ENCODE measurements at regions not wholly inside any gene's neighbourhood (a gene's known extent, or its start where the extent isn't known, plus 50 kb on each side); places are given as distances from the start of the nearest gene placed in this dataset.

DNA sequence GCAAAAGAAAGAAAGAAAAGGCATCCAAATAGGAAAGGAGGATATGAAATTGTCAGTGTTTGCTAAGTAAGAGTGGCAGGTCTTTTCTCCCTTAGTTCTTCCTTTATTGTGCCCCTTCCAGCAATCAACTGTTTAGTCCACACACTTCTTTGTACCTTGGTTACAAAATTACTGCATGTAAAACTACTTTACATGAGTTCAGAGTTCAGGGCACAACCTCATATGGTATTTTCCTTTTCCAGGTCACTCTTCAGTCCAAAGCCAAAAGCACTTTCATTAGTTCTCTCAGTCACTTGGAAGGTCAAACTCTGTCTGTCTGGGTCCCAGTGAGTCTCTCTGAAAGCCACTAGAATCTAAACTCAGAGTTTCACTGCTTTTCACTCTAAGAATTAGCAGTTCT is 122.5 kb upstream of the SRD5A2 start:
- H3K23ac ChIP-seq (ENCODE audit: low read depth, low read length, poor library complexity) = no peak overlapping the region
- peaks cover 0 to 5% of the 10 kb centered on the region in 2 donors for H3K9me3 ChIP-seq (replicated peaks in 1 of 2; ENCODE audit: control insufficient read depth in 2 of 2, insufficient read depth in 1 of 2, low read depth in 1 of 2, low read length in 2 of 2)
- H3K4me1 ChIP-seq (ENCODE audit: control insufficient read depth in 2 of 2, insufficient read depth in 1 of 2, low read depth in 1 of 2, low read length in 2 of 2) = no peaks in the 10 kb centered on the region
- H3K4me2 ChIP-seq (ENCODE audit: insufficient read depth, low read length, poor library complexity, severe bottlenecking) = no peak overlapping the region
- no peak overlapping the region for H2BK15ac ChIP-seq (ENCODE audit: low read length)
- H3K27ac ChIP-seq (replicated peaks; ENCODE audit: low read length) = no peak overlapping the region
- H4K8ac ChIP-seq (ENCODE audit: low read depth, low read length) = no peak overlapping the region
- no peak overlapping the region for H3K4ac ChIP-seq (ENCODE audit: low read length)
- no peak overlapping the region for H2AFZ ChIP-seq (ENCODE audit: low read length)
- H4K91ac ChIP-seq (ENCODE audit: low read depth, low read length, poor library complexity) = no peak overlapping the region
- no peak overlapping the region for H2BK12ac ChIP-seq (ENCODE audit: low read length)
- H3K9ac ChIP-seq (ENCODE audit: low read depth, low read length, poor library complexity) = no peak overlapping the region
- no peak overlapping the region for H3K18ac ChIP-seq (ENCODE audit: low read length)
- H2AK5ac ChIP-seq (ENCODE audit: low read depth, low read length) = no peak overlapping the region
- no peaks in the 10 kb centered on the region for H3K79me1 ChIP-seq (ENCODE audit: low read depth, low read length)
- H2BK120ac ChIP-seq (ENCODE audit: low read depth, low read length) = no peak overlapping the region
- no peak overlapping the region for H3K14ac ChIP-seq (ENCODE audit: low read length)
- H3K4me3 ChIP-seq (ENCODE audit: low read length in 2 of 2) = no peak overlapping the region
- DNase-seq (ENCODE audit: low spot score) = no peak
- H2BK5ac ChIP-seq (ENCODE audit: low read length) = no peak overlapping the region
- H3K27me3 ChIP-seq (ENCODE audit: control insufficient read depth in 3 of 3, insufficient read depth in 3 of 3, low read depth in 1 of 3, low read length in 3 of 3) = no peaks in the 10 kb centered on the region
- no peaks in the 10 kb centered on the region for H3K36me3 ChIP-seq (replicated peaks in 1 of 2; ENCODE audit: control insufficient read depth in 2 of 2, insufficient read depth in 2 of 2, low read length in 2 of 2)

DNA sequence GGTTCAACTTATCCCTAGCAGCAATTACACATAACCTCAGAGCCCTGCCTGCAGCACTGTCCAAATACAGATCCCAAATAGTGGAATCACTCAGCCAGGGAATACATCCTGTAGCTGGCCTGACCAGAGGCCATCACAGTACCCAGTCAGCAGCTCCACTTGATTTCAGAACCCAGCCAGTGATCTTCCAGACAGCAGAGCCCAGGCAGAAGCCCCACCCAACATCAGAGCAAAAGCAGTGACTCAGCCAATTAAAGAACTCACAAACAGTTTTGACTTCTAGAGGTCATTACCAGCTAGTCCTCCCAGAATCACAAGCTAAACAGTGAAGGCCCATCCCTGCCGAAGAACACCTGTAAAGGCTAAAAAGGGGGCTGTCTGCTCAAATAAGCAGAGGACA is 118.0 kb upstream of the SRD5A2 start:
- H3K79me1 ChIP-seq (ENCODE audit: low read depth, low read length) = no peaks in the 10 kb centered on the region
- H3K14ac ChIP-seq (ENCODE audit: low read length) = no peak overlapping the region
- H2AK5ac ChIP-seq (ENCODE audit: low read depth, low read length) = no peak overlapping the region
- H3K9ac ChIP-seq (ENCODE audit: low read depth, low read length, poor library complexity) = no peak overlapping the region
- no peak overlapping the region for H4K8ac ChIP-seq (ENCODE audit: low read depth, low read length)
- no peak overlapping the region for H3K4me3 ChIP-seq (ENCODE audit: low read length in 2 of 2)
- no peak overlapping the region for H2BK5ac ChIP-seq (ENCODE audit: low read length)
- peaks cover 11 to 24% of the 10 kb centered on the region in 2 donors for H3K9me3 ChIP-seq (replicated peaks in 1 of 2; ENCODE audit: control insufficient read depth in 2 of 2, insufficient read depth in 1 of 2, low read depth in 1 of 2, low read length in 2 of 2)
- no peak overlapping the region for H3K23ac ChIP-seq (ENCODE audit: low read depth, low read length, poor library complexity)
- no peak overlapping the region for H2BK15ac ChIP-seq (ENCODE audit: low read length)
- no peaks in the 10 kb centered on the region for H3K36me3 ChIP-seq (replicated peaks in 1 of 2; ENCODE audit: control insufficient read depth in 2 of 2, insufficient read depth in 2 of 2, low read length in 2 of 2)
- no peak overlapping the region for H2BK12ac ChIP-seq (ENCODE audit: low read length)
- no peak overlapping the region for H3K4ac ChIP-seq (ENCODE audit: low read length)
- no peak for DNase-seq (ENCODE audit: low spot score)
- WGBS, 2 donors (ENCODE audit: extremely low coverage in 2 of 2, insufficient read length in 2 of 2, insufficient replicate concordance in 1 of 2) = no CpG with 5 or more reads among the region's 1 CpG
- no peaks in the 10 kb centered on the region for H3K27me3 ChIP-seq (ENCODE audit: control insufficient read depth in 3 of 3, insufficient read depth in 3 of 3, low read depth in 1 of 3, low read length in 3 of 3)
- H2BK120ac ChIP-seq (ENCODE audit: low read depth, low read length) = no peak overlapping the region
- H3K27ac ChIP-seq (replicated peaks; ENCODE audit: low read length) = no peak overlapping the region
- no peak overlapping the region for H3K4me2 ChIP-seq (ENCODE audit: insufficient read depth, low read length, poor library complexity, severe bottlenecking)
- no peak overlapping the region for H3K18ac ChIP-seq (ENCODE audit: low read length)
- no peak overlapping the region for H2AFZ ChIP-seq (ENCODE audit: low read length)
- H3K4me1 ChIP-seq (ENCODE audit: control insufficient read depth in 2 of 2, insufficient read depth in 1 of 2, low read depth in 1 of 2, low read length in 2 of 2) = no peaks in the 10 kb centered on the region
- no peak overlapping the region for H4K91ac ChIP-seq (ENCODE audit: low read depth, low read length, poor library complexity)

DNA sequence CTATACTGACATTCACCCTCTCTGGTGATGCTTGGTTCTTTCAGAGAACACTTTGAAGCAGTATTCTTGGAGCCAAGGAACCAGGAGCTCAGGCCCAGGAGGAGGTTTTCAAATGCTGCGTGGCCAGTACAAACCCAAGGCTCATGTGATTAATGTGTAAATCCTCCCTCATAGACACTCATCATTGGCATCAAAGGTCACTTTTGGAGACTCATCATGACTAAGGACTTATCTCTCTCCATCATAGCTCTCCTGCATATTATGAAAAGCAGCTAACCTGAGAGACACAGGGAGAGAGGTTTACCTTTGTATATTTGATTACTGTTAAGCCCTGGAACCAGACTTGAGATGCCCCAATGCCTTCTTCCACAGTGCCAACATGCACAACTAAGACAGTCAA is 115.3 kb upstream of the SRD5A2 start:
- no peak overlapping the region for H4K91ac ChIP-seq (ENCODE audit: low read depth, low read length, poor library complexity)
- H3K4me3 ChIP-seq (ENCODE audit: low read length in 2 of 2) = no peak overlapping the region
- H3K14ac ChIP-seq (ENCODE audit: low read length) = no peak overlapping the region
- no peaks in the 10 kb centered on the region for H3K27me3 ChIP-seq (ENCODE audit: control insufficient read depth in 3 of 3, insufficient read depth in 3 of 3, low read depth in 1 of 3, low read length in 3 of 3)
- no CpG with 5 or more reads among the region's 1 CpG for WGBS, 2 donors (ENCODE audit: extremely low coverage in 2 of 2, insufficient read length in 2 of 2, insufficient replicate concordance in 1 of 2)
- H4K8ac ChIP-seq (ENCODE audit: low read depth, low read length) = no peak overlapping the region
- no peak overlapping the region for H2BK15ac ChIP-seq (ENCODE audit: low read length)
- no peak overlapping the region for H3K9ac ChIP-seq (ENCODE audit: low read depth, low read length, poor library complexity)
- H2BK120ac ChIP-seq (ENCODE audit: low read depth, low read length) = no peak overlapping the region
- H3K36me3 ChIP-seq (replicated peaks in 1 of 2; ENCODE audit: control insufficient read depth in 2 of 2, insufficient read depth in 2 of 2, low read length in 2 of 2) = no peaks in the 10 kb centered on the region
- no peak overlapping the region for H3K23ac ChIP-seq (ENCODE audit: low read depth, low read length, poor library complexity)
- DNase-seq (ENCODE audit: low spot score) = no peak
- peaks cover 24 to 31% of the 10 kb centered on the region in 2 donors for H3K9me3 ChIP-seq (replicated peaks in 1 of 2; ENCODE audit: control insufficient read depth in 2 of 2, insufficient read depth in 1 of 2, low read depth in 1 of 2, low read length in 2 of 2)
- no peaks in the 10 kb centered on the region for H3K4me1 ChIP-seq (ENCODE audit: control insufficient read depth in 2 of 2, insufficient read depth in 1 of 2, low read depth in 1 of 2, low read length in 2 of 2)
- H2AFZ ChIP-seq (ENCODE audit: low read length) = no peak overlapping the region
- no peak overlapping the region for H3K18ac ChIP-seq (ENCODE audit: low read length)
- no peak overlapping the region for H3K27ac ChIP-seq (replicated peaks; ENCODE audit: low read length)
- H3K4me2 ChIP-seq (ENCODE audit: insufficient read depth, low read length, poor library complexity, severe bottlenecking) = no peak overlapping the region
- no peak overlapping the region for H2BK12ac ChIP-seq (ENCODE audit: low read length)
- no peak overlapping the region for H2BK5ac ChIP-seq (ENCODE audit: low read length)
- H2AK5ac ChIP-seq (ENCODE audit: low read depth, low read length) = no peak overlapping the region
- H3K79me1 ChIP-seq (ENCODE audit: low read depth, low read length) = no peaks in the 10 kb centered on the region
- H3K4ac ChIP-seq (ENCODE audit: low read length) = no peak overlapping the region

DNA sequence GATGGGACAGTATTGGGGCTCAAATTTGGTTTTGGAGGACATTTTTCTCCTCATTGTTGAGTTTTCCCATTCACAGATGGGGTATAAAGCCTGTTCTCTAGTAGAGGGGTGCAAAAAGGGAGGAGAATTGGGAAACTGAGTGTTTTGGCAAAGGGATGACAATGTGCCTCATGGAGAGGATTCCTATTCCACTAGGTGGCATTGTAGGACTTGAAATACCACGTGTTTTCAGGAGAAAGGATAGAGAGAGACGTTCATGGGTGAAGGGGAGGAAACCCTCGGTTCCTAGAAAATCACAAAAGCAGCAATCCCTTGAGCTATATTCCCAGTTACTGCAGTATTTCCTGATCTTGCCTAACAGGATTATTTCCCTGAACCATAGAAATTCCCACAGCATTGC is 113.7 kb upstream of the SRD5A2 start:
- Histone ChIP-seq H3K9me3 (replicated peaks in 1 of 2; ENCODE audit: control insufficient read depth in 2 of 2, insufficient read depth in 1 of 2, low read depth in 1 of 2, low read length in 2 of 2) (peaks cover 24 to 33% of the 10 kb centered on the region in 2 donors), H3K18ac (ENCODE audit: low read length) (no peak overlapping the region), H3K14ac (ENCODE audit: low read length) (no peak overlapping the region), H2BK5ac (ENCODE audit: low read length) (no peak overlapping the region), H2BK120ac (ENCODE audit: low read depth, low read length) (no peak overlapping the region), H4K91ac (ENCODE audit: low read depth, low read length, poor library complexity) (no peak overlapping the region), H3K4ac (ENCODE audit: low read length) (no peak overlapping the region), H2BK15ac (ENCODE audit: low read length) (no peak overlapping the region), H3K23ac (ENCODE audit: low read depth, low read length, poor library complexity) (no peak overlapping the region), H3K36me3 (replicated peaks in 1 of 2; ENCODE audit: control insufficient read depth in 2 of 2, insufficient read depth in 2 of 2, low read length in 2 of 2) (no peaks in the 10 kb centered on the region), H3K79me1 (ENCODE audit: low read depth, low read length) (no peaks in the 10 kb centered on the region), H3K4me1 (ENCODE audit: control insufficient read depth in 2 of 2, insufficient read depth in 1 of 2, low read depth in 1 of 2, low read length in 2 of 2) (no peaks in the 10 kb centered on the region), H4K8ac (ENCODE audit: low read depth, low read length) (no peak overlapping the region), H2AFZ (ENCODE audit: low read length) (no peak overlapping the region), H3K4me3 (ENCODE audit: low read length in 2 of 2) (no peak overlapping the region), H3K9ac (ENCODE audit: low read depth, low read length, poor library complexity) (no peak overlapping the region), H3K27me3 (ENCODE audit: control insufficient read depth in 3 of 3, insufficient read depth in 3 of 3, low read depth in 1 of 3, low read length in 3 of 3) (no peaks in the 10 kb centered on the region), H2BK12ac (ENCODE audit: low read length) (no peak overlapping the region), H3K4me2 (ENCODE audit: insufficient read depth, low read length, poor library complexity, severe bottlenecking) (no peak overlapping the region), H2AK5ac (ENCODE audit: low read depth, low read length) (no peak overlapping the region), H3K27ac (replicated peaks; ENCODE audit: low read length) (no peak overlapping the region)
- no CpG with 5 or more reads among the region's 3 CpGs for WGBS, 2 donors (ENCODE audit: extremely low coverage in 2 of 2, insufficient read length in 2 of 2, insufficient replicate concordance in 1 of 2)
- DNase-seq (ENCODE audit: low spot score) = no peak
